ENCODE measurements at regions not wholly inside any gene's neighbourhood (a gene's known extent, or its start where the extent isn't known, plus 50 kb on each side); places are given as distances from the start of the nearest gene placed in this dataset.

DNA sequence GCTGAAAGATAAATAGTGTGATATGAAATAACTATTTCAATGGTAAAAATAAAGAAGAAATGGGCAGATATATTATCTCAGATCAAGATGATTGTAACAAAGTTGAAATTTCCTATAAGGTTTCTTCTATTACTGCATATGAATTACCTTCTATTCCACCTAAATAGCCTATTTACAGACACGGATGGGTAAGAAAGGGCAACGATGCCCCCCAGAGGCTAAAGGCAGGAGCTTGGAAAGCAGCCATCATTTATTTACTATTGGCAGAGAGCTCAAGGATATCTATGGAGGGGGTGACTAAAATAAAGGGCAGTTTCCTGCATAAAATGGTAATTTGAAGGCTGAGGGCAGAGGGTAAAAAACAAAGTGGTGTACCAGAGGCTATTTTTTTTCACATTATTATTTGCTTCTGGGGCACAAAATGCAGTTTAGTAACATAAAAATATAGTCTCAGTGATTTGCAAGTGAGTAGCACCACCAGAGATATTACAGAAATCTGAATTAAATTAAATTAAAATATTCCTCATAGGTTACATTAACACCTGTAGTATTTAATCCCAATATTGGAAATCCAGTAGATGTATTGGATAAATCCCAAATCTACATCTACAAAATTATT lies 123.1 kb downstream of the BTC start:
- Histone ChIP-seq H3K36me3 (no peaks in the 10 kb centered on the region), H3K4me3 (no peak overlapping the region), H3K9me3 (no peaks in the 10 kb centered on the region), H3K27ac (no peak overlapping the region), H3K4me1 (ENCODE audit: insufficient read depth) (no peaks in the 10 kb centered on the region), H3K27me3 (no peaks in the 10 kb centered on the region)
- peak in 2 of 5 donors; percentile 15 to 21 for DNase-seq
- no peak for TF ChIP-seq EP300 (IDR thresholded peaks at IDR 0.05)
- no peak for TF ChIP-seq POLR2A (IDR thresholded peaks at IDR 0.05)
- no peak for TF ChIP-seq CTCF (IDR thresholded peaks at IDR 0.05)
- 1 to 6% (median 5%) methylated on average over 2 of the region's 2 CpGs for WGBS, 3 donors
- intact Hi-C loops (cut with DNase I) = loop anchor here in 2 of 4 donors (10.0 kb wide), 1 partner anchor 296 kb away; no protein-coding TSS in a partner anchor

GRCh38 chr4:74674750-74675149 lies 119.6 kb downstream of the BTC start:
- no peak overlapping the region for H3K27ac ChIP-seq
- H3K36me3 ChIP-seq = no peaks in the 10 kb centered on the region
- H3K4me1 ChIP-seq (ENCODE audit: insufficient read depth) = no peaks in the 10 kb centered on the region
- no peak overlapping the region for H3K4me3 ChIP-seq
- WGBS, 3 donors = 53 to 68% (median 68%) methylated on average over 1 of the region's 1 CpG
- H3K27me3 ChIP-seq = no peaks in the 10 kb centered on the region
- no peak for TF ChIP-seq CTCF (IDR thresholded peaks at IDR 0.05)
- TF ChIP-seq EP300 (IDR thresholded peaks at IDR 0.05) = no peak
- TF ChIP-seq POLR2A (IDR thresholded peaks at IDR 0.05) = no peak
- intact Hi-C loops (cut with DNase I) = loop anchor here in 2 of 4 donors (10.0 kb wide), 1 partner anchor 300 kb away; no protein-coding TSS in a partner anchor
- DNase-seq = no peak
- H3K9me3 ChIP-seq = no peaks in the 10 kb centered on the region

- Histone ChIP-seq H3K36me3 (no peaks in the 10 kb centered on the region), H3K9me3 (no peaks in the 10 kb centered on the region), H3K4me1 (ENCODE audit: insufficient read depth) (no peaks in the 10 kb centered on the region), H3K4me3 (no peak overlapping the region), H3K27ac (no peak overlapping the region), H3K27me3 (no peaks in the 10 kb centered on the region)
- DNase-seq = no peak
- TF ChIP-seq CTCF (IDR thresholded peaks at IDR 0.05) (peak in 1 of 3 donors; percentile 46), POLR2A (IDR thresholded peaks at IDR 0.05) (no peak)
- WGBS, 3 donors = 4 to 9% (median 5%) methylated on average over 5 of the region's 5 CpGs
- intact Hi-C loops (cut with DNase I) = loop anchor here in 2 of 4 donors (10.0 kb wide), 1 partner anchor 301 kb away; no protein-coding TSS in a partner anchor
These were observed 118.5 kb downstream of the BTC start for GRCh38 chr4:74675673-74676279.

GRCh38 chr4:74682567-74683359 lies 111.6 kb downstream of the BTC start:
- no peak for DNase-seq
- no peak for TF ChIP-seq EP300 (IDR thresholded peaks at IDR 0.05)
- no peak for TF ChIP-seq CTCF (IDR thresholded peaks at IDR 0.05)
- TF ChIP-seq POLR2A (IDR thresholded peaks at IDR 0.05) = no peak
- no peak overlapping the region for H3K27ac ChIP-seq
- no peak overlapping the region for H3K4me3 ChIP-seq
- H3K36me3 ChIP-seq = no peaks in the 10 kb centered on the region
- WGBS, 3 donors = 38 to 67% (median 41%) methylated on average over 2 of the region's 2 CpGs
- H3K27me3 ChIP-seq = no peaks in the 10 kb centered on the region
- no peaks in the 10 kb centered on the region for H3K4me1 ChIP-seq (ENCODE audit: insufficient read depth)
- intact Hi-C loops (cut with DNase I) = no loop called here
- H3K9me3 ChIP-seq = no peaks in the 10 kb centered on the region
